CD14-positive monocyte (primary cell): ENCODE measurements at regions not wholly inside any gene's neighbourhood (a gene's known extent, or its start where the extent isn't known, plus 50 kb on each side); places are given as distances from the start of the nearest gene placed in this dataset.

Experiments used
- DNase-seq, 3 donors: peaks; one replicate each; pipeline ENCODE4 v3.0.0-alpha.2; 2011 to 2022
- H2AFZ ChIP-seq: 2 replicates; pipeline ENCODE4 v1.6.0; 2012; ENCODE audit warnings: mild to moderate bottlenecking, low read depth, low read length, inconsistent platforms; ENCODE audit not compliant: insufficient read depth, poor library complexity, severe bottlenecking
- H3K27ac ChIP-seq, 2 donors: 1 replicate in 1 of 2; 2 replicates in 1 of 2; pipeline ENCODE4 v1.5.1; 2012 to 2013; ENCODE audit warnings: low read length in 2 of 2, control low read depth in 1 of 2, inconsistent platforms in 1 of 2, low read depth in 1 of 2, mild to moderate bottlenecking in 1 of 2
- H3K27me3 ChIP-seq, 2 donors: one replicate each; pipeline versions ENCODE4 v1.6.0 to v1.6.1; 2011 to 2013; ENCODE audit warnings: low read length in 2 of 2; ENCODE audit not compliant: control insufficient read depth in 2 of 2, insufficient read depth in 2 of 2
- H3K36me3 ChIP-seq, 2 donors: replicated peaks in 1 of 2; 1 replicate in 1 of 2; 2 replicates in 1 of 2; pipeline versions ENCODE4 v1.5.1 to v1.6.1; 2012 to 2013; ENCODE audit warnings: low read length in 2 of 2, control low read depth in 1 of 2, inconsistent platforms in 1 of 2, mild to moderate bottlenecking in 1 of 2; ENCODE audit not compliant: insufficient read depth in 2 of 2, control insufficient read depth in 1 of 2
- H3K4me1 ChIP-seq, 2 donors: 1 replicate in 1 of 2; 2 replicates in 1 of 2; pipeline versions ENCODE4 v1.5.1 to v1.6.1; 2012 to 2013; ENCODE audit warnings: low read length in 2 of 2, control low read depth in 1 of 2, inconsistent platforms in 1 of 2, mild to moderate bottlenecking in 1 of 2, moderate library complexity in 1 of 2; ENCODE audit not compliant: insufficient read depth in 2 of 2, control insufficient read depth in 1 of 2
- H3K4me2 ChIP-seq: replicated peaks from 2 replicates; pipeline ENCODE3; 2012; ENCODE audit warnings: low read length, moderate library complexity, mild to moderate bottlenecking; ENCODE audit not compliant: poor library complexity, severe bottlenecking; ENCODE audit errors: extremely low read depth
- H3K4me3 ChIP-seq, 3 experiments: fragments of 200-600 bp in 1 of 3; sonication (generic) in 1 of 3; replicated peaks in 1 of 3; 1 replicate in 2 of 3; 2 replicates in 1 of 3; pipeline ENCODE4 v1.5.1; 2011 to 2013; ENCODE audit warnings: low read length in 3 of 3, mild to moderate bottlenecking in 3 of 3, control low read depth in 2 of 3, low read depth in 2 of 3, inconsistent platforms in 1 of 3, moderate library complexity in 1 of 3
- H3K79me2 ChIP-seq: 2 replicates; pipeline ENCODE4 v1.6.0; 2012; ENCODE audit warnings: mild to moderate bottlenecking, control low read depth, inconsistent platforms, low read length, moderate library complexity; ENCODE audit not compliant: insufficient read depth
- H3K9ac ChIP-seq: 2 replicates; pipeline ENCODE4 v1.6.0; 2017; ENCODE audit warnings: low read length, mild to moderate bottlenecking; ENCODE audit not compliant: insufficient read depth, poor library complexity, severe bottlenecking
- H3K9me3 ChIP-seq, 2 donors: replicated peaks in 1 of 2; 1 replicate in 1 of 2; 2 replicates in 1 of 2; pipeline versions ENCODE4 v1.5.1 to v1.6.1; 2012 to 2013; ENCODE audit warnings: low read length in 2 of 2, control low read depth in 1 of 2; ENCODE audit not compliant: control insufficient read depth in 1 of 2, insufficient read depth in 1 of 2
- H4K20me1 ChIP-seq: 2 replicates; pipeline ENCODE4 v1.6.0; 2012; ENCODE audit warnings: mild to moderate bottlenecking, low read length, control low read depth, moderate library complexity; ENCODE audit not compliant: insufficient read depth
- H3K27ac Mint-ChIP-seq, 7 donors: one replicate each; pipeline ENCODE4 v1.8.0; 2020; ENCODE audit warnings: mild to moderate bottlenecking in 7 of 7, mixed read lengths in 7 of 7, moderate library complexity in 6 of 7, inconsistent platforms in 2 of 7
- H3K27me3 Mint-ChIP-seq, 3 donors: one replicate each; pipeline ENCODE4 v1.8.0; 2021 to 2022; ENCODE audit warnings: low read depth in 3 of 3, mild to moderate bottlenecking in 3 of 3, mixed read lengths in 3 of 3, moderate library complexity in 3 of 3, inconsistent platforms in 1 of 3
- H3K36me3 Mint-ChIP-seq, 2 donors: one replicate each; pipeline ENCODE4 v1.8.0; 2020; ENCODE audit warnings: mixed read lengths in 2 of 2, inconsistent platforms in 1 of 2, mild to moderate bottlenecking in 1 of 2
- H3K4me1 Mint-ChIP-seq: one replicate; pipeline ENCODE4 v1.8.0; 2020; ENCODE audit warnings: mild to moderate bottlenecking, mixed read lengths
- H3K4me3 Mint-ChIP-seq, 2 donors: one replicate each; pipeline ENCODE4 v1.8.0; 2020; ENCODE audit warnings: mild to moderate bottlenecking in 2 of 2, mixed read lengths in 2 of 2, moderate library complexity in 1 of 2
- H3K9me3 Mint-ChIP-seq, 7 donors: one replicate each; pipeline ENCODE4 v1.8.0; 2020 to 2022; ENCODE audit warnings: mixed read lengths in 7 of 7, mild to moderate bottlenecking in 6 of 7, moderate library complexity in 6 of 7, inconsistent platforms in 2 of 7
- CTCF ChIP-seq: fragments of 200-600 bp; IDR thresholded peaks from one replicate; pipeline ENCODE4 v1.8.0; 2022; ENCODE audit warnings: antibody characterized with exemption, mild to moderate bottlenecking
- WGBS: methylation state at CpG from one replicate; pipeline ENCODE4 v1.1.5; 2013; ENCODE audit warnings: missing lambda C conversion rate; ENCODE audit not compliant: insufficient coverage; 5-methylcytosine and 5-hydroxymethylcytosine counted together
- intact Hi-C, 2 donors: fragments of 100-400 bp; cut with micrococcal nuclease; formaldehyde crosslinking; loops; one replicate each; pipeline versions ENCODE4 v1.15.0 to v1.15.1; 2023

- no peak overlapping the region for H3K4me3 Mint-ChIP-seq
- H3K4me1 ChIP-seq = no peaks in the 10 kb centered on the region
- no peaks in the 10 kb centered on the region for H3K36me3 Mint-ChIP-seq
- no peak overlapping the region for H3K27ac ChIP-seq
- WGBS = no CpG with 5 or more reads among the region's 1 CpG
- no peak overlapping the region for H3K4me2 ChIP-seq
- H3K27me3 Mint-ChIP-seq = peaks cover 0 to 2% (median 0%) of the 10 kb centered on the region in 3 donors
- H3K9me3 ChIP-seq = no peaks in the 10 kb centered on the region
- no peak overlapping the region for H3K4me3 ChIP-seq
- H4K20me1 ChIP-seq = no peaks in the 10 kb centered on the region
- no peaks in the 10 kb centered on the region for H3K79me2 ChIP-seq
- no peaks in the 10 kb centered on the region for H3K27me3 ChIP-seq
- H3K27ac Mint-ChIP-seq = no peak overlapping the region
- no peak for DNase-seq
- no peak for TF ChIP-seq CTCF
- H3K36me3 ChIP-seq = no peaks in the 10 kb centered on the region
- intact Hi-C loops = no loop called here
- no peak overlapping the region for H3K9ac ChIP-seq
- H3K9me3 Mint-ChIP-seq = peaks cover 0 to 2% (median 0%) of the 10 kb centered on the region in 7 donors
- H2AFZ ChIP-seq = no peak overlapping the region
- no peaks in the 10 kb centered on the region for H3K4me1 Mint-ChIP-seq
Observed at GRCh38 chr14:66377574-66377973, 108.6 kb upstream of the CCDC196 start.

- WGBS = 100% methylated on average over 2 of the region's 4 CpGs
Observed at GRCh38 chr14:66378712-66379505, 107.3 kb upstream of the CCDC196 start.

More at GRCh38 chr14:66378712-66379505, 107.3 kb upstream of the CCDC196 start:
- Mint-ChIP-seq H3K4me1 (no peaks in the 10 kb centered on the region), H3K36me3 (no peaks in the 10 kb centered on the region), H3K4me3 (no peak overlapping the region), H3K27me3 (peaks cover 0 to 2% (median 0%) of the 10 kb centered on the region in 3 donors), H3K27ac (no peak overlapping the region), H3K9me3 (peaks cover 0 to 1% (median 0%) of the 10 kb centered on the region in 7 donors)
- Histone ChIP-seq H3K9me3 (no peaks in the 10 kb centered on the region), H3K4me1 (no peaks in the 10 kb centered on the region), H3K27me3 (no peaks in the 10 kb centered on the region), H3K36me3 (no peaks in the 10 kb centered on the region), H4K20me1 (no peaks in the 10 kb centered on the region), H3K79me2 (no peaks in the 10 kb centered on the region), H2AFZ (no peak overlapping the region), H3K4me2 (no peak overlapping the region), H3K27ac (no peak overlapping the region), H3K9ac (no peak overlapping the region), H3K4me3 (no peak overlapping the region)
- DNase-seq = no peak
- intact Hi-C loops = no loop called here
- TF ChIP-seq CTCF = no peak
